AG09319 (cell line): ENCODE measurements at regions not wholly inside any gene's neighbourhood (a gene's known extent, or its start where the extent isn't known, plus 50 kb on each side); places are given as distances from the start of the nearest gene placed in this dataset.

ENCODE experiments used
- DNase-seq: peaks from one replicate; pipeline ENCODE4 v3.0.0-alpha.2; 2010; ENCODE audit warnings: low read depth; ENCODE audit errors: extremely low read depth
- CTCF ChIP-seq: IDR thresholded peaks from 2 replicates; pipeline ENCODE4 v1.5.1; 2011; ENCODE audit warnings: low read depth, mild to moderate bottlenecking, inconsistent platforms, low read length, moderate library complexity

GRCh38 chr15:62708470-62708869 lies 334.1 kb upstream of the TPM1 start:
- DNase-seq = no peak
- no peak for TF ChIP-seq CTCF

DNA sequence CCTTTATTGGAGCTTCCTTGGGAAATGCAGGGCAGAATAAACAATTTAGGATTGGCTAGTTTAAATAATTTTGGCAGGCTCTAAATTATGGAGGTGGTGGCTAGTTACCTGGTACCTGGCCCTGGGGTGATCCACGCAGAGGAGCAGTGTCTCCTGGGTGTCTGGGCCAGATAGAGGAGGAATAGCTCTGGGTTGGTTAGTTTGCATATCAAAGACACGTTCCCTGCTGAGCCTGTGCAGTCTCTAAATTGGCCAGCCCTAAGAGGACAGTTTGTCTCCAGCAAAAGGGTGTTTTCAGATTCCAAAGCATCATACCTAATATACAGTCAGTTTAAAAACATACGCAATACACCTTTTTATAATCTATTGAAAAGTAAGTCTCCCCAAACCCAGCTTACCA lies 333.3 kb upstream of the TPM1 start:
- DNase-seq = no peak
- no peak for TF ChIP-seq CTCF

GRCh38 chr15:62711691-62712454 lies 330.7 kb upstream of the TPM1 start:
- no peak for DNase-seq
- no peak for TF ChIP-seq CTCF

DNA sequence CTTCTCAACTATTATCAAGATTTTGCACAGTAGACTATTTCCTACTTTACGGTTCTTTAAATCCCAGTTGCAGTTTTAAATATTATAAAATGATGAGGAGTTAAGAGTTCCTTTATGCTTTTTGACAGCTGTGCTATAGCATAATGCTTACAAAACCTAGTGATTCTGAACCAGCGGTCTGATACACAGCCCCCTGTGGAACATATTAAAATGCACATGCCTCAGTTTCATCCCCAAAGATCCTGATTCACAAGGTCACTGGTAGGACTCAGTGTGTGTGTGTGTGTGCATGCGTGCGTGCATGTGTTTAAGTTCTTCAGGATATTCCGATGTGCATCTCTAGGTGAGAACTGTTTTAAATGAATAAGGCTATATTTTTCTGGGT lies 330.1 kb upstream of the TPM1 start:
- no peak for DNase-seq
- TF ChIP-seq CTCF = no peak

DNA sequence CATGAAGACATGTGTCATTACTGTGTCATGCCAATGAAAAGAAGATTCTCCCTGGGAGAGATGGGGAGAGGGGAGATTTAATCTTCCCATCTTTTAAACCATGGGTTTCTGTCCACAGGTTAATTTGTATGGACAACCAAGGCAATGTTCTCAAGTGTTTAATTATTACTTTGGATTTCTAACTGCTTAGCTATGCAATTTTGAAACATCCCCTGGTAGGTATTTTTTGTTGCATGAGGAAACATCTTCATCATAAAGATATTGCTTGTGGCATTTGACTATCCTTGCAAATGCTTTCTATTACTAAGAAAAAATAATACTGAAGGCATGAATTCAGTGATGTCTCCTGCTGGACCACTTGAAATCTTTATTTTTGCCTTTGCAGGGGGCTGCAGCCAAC lies 326.6 kb upstream of the TPM1 start:
- no peak for TF ChIP-seq CTCF
- no peak for DNase-seq

DNA sequence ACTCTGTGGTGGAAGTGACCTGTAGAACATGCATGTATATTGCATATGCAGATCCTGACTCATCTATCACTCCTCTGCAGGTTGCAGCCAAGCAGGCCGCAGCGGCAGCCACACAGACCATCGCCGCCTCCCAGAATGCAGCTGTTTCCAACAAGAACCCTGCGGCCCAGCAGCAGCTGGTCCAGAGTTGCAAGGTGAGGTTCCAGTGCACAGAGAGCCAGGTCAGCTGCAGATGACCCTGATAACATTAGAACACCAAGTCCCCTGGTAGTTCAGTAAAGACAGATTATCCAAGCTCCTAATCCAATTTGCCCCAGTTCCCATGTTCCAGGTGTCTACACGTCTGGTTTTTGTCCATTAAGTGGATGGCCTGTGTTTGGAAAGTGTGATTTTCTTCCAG lies 325.1 kb upstream of the TPM1 start:
- TF ChIP-seq CTCF = no peak
- DNase-seq = no peak

DNA sequence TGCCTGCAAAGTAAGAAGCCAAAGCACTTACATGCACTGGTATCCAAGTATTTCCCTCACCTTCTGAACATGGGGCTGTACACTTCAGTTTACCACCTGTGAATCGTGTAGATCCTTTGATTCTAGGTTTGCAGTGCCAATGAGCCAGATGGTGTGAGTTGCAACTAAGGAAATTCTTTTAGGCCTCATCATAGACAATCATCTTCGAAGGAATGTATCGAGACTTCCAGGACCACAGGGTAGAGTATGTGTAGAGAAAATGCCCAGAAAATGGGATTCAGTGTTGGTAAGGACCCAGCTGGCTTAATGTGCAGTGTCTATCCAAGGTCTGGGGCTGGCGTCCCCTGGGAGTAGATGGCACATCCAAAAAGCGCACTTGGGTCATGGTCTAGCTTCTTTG lies 323.2 kb upstream of the TPM1 start:
- no peak for DNase-seq
- TF ChIP-seq CTCF = no peak
